Breast epithelium (tissue), 4 donors: ENCODE measurements at regions not wholly inside any gene's neighbourhood (a gene's known extent, or its start where the extent isn't known, plus 50 kb on each side); places are given as distances from the start of the nearest gene placed in this dataset.

ENCODE experiments used
- DNase-seq, 2 donors: peaks; one replicate each; pipeline ENCODE4 v3.0.0-alpha.2; 2019; ENCODE audit warnings: low spot score in 2 of 2
- H3K27ac ChIP-seq, 2 donors: fragments of 200-600 bp; sonication (generic) in 1 of 2; one replicate each; pipeline ENCODE4 v1.5.1; 2016 to 2019; ENCODE audit warnings: mild to moderate bottlenecking in 1 of 2
- H3K27me3 ChIP-seq, 2 donors: fragments of 200-600 bp; sonication (generic) in 1 of 2; one replicate each; pipeline versions ENCODE4 v1.5.1 to v1.6.0; 2017 to 2019; ENCODE audit warnings: control low read depth in 1 of 2, mild to moderate bottlenecking in 1 of 2
- H3K36me3 ChIP-seq: fragments of 200-600 bp; one replicate; pipeline ENCODE4 v1.5.1; 2019
- H3K4me1 ChIP-seq, 2 donors: fragments of 200-600 bp; sonication (generic); one replicate each; pipeline ENCODE4 v1.5.1; 2016 to 2019; ENCODE audit warnings: control low read depth in 1 of 2
- H3K4me3 ChIP-seq, 3 donors: fragments of 200-600 bp; sonication (generic); 1 replicate in 2 of 3; 2 replicates in 1 of 3; pipeline ENCODE4 v1.5.1; 2016 to 2019; ENCODE audit warnings: mild to moderate bottlenecking in 3 of 3, moderate library complexity in 2 of 3
- H3K9me3 ChIP-seq, 2 donors: fragments of 200-600 bp; sonication (generic) in 1 of 2; one replicate each; pipeline ENCODE4 v1.5.1; 2016 to 2019; ENCODE audit warnings: control low read depth in 1 of 2
- POLR2A ChIP-seq: fragments of 450-650 bp; IDR thresholded peaks from one replicate; pipeline ENCODE4 v1.6.1; 2016; ENCODE audit warnings: antibody characterized with exemption, mild to moderate bottlenecking, moderate library complexity
- POLR2AphosphoS5 ChIP-seq, 3 donors: sonication (generic); formaldehyde crosslinking; IDR thresholded peaks; one replicate each; pipeline ENCODE4 v1.6.1; 2017; ENCODE audit warnings: antibody characterized with exemption in 3 of 3
- intact Hi-C: fragments of 100-400 bp; cut with DNase I; formaldehyde crosslinking; loops from one replicate; pipeline ENCODE4 v1.15.1; 2023; ENCODE audit warnings: low total_unique reads
- TF ChIP-seq, protein P1 (sequence below), 3 donors: fragments of 450-650 bp; IDR thresholded peaks; one replicate each; pipeline ENCODE4 v1.5.1; 2016 to 2017; ENCODE audit warnings: antibody characterized with exemption in 3 of 3, mild to moderate bottlenecking in 3 of 3, moderate library complexity in 3 of 3

DNA sequence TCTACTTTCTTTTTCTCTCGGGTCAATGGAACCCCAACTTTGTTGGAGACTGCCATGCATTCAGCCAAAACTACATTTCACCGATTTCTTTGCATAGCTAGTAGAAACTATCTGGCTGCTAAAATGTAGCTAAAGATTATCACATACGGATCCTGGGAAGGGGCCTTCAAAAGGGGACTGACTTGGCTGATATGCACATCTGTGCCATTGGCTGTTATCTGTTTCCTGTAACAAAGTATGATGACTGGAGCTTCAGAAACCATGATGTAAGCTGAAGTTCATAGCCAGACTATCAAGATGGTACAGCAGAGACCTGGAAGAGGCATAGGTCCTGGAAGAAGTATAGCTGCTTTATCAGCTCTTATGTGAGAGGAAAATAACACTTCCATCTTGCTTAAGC lies 179.1 kb downstream of the NSUN3 start:
- no peaks in the 10 kb centered on the region for H3K36me3 ChIP-seq
- intact Hi-C loops: no loop called here
- H3K27me3 ChIP-seq: no peaks in the 10 kb centered on the region
- no peak for DNase-seq
- no peak for TF ChIP-seq POLR2AphosphoS5 (IDR thresholded peaks at IDR 0.05)
- TF ChIP-seq, protein P1, sequence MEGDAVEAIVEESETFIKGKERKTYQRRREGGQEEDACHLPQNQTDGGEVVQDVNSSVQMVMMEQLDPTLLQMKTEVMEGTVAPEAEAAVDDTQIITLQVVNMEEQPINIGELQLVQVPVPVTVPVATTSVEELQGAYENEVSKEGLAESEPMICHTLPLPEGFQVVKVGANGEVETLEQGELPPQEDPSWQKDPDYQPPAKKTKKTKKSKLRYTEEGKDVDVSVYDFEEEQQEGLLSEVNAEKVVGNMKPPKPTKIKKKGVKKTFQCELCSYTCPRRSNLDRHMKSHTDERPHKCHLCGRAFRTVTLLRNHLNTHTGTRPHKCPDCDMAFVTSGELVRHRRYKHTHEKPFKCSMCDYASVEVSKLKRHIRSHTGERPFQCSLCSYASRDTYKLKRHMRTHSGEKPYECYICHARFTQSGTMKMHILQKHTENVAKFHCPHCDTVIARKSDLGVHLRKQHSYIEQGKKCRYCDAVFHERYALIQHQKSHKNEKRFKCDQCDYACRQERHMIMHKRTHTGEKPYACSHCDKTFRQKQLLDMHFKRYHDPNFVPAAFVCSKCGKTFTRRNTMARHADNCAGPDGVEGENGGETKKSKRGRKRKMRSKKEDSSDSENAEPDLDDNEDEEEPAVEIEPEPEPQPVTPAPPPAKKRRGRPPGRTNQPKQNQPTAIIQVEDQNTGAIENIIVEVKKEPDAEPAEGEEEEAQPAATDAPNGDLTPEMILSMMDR (IDR thresholded peaks at IDR 0.05): no peak
- no peak for TF ChIP-seq POLR2A
- H3K9me3 ChIP-seq: peaks cover 3% of the 10 kb centered on the region in 2 donors
- no peak overlapping the region for H3K4me3 ChIP-seq
- H3K4me1 ChIP-seq: no peaks in the 10 kb centered on the region
- H3K27ac ChIP-seq: no peak overlapping the region

DNA sequence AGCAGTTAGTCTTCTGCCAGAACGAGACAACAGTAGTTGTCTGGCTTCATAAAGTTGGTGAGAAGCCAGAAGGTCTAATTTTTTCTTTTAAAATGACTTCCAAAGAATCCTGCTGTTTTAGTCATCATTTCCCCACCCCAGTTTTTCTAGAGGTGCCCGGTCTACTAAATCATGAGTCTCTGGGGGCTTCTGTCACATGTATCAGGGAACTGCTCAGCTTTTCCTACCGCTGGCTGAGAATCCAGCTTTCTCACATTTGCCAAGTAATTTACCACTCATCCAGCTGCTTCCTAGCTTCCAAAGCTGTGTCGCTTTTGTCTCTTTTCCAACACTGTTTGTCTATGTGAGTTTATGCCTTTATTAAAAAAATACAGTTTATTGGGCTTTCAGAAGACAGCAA lies 183.3 kb downstream of the NSUN3 start:
- Histone ChIP-seq H3K27me3 (no peaks in the 10 kb centered on the region), H3K4me3 (no peak overlapping the region), H3K27ac (no peak overlapping the region), H3K9me3 (no peaks in the 10 kb centered on the region), H3K4me1 (no peaks in the 10 kb centered on the region), H3K36me3 (no peaks in the 10 kb centered on the region)
- no peak for DNase-seq
- no peak for TF ChIP-seq POLR2AphosphoS5 (IDR thresholded peaks at IDR 0.05)
- TF ChIP-seq POLR2A: no peak
- TF ChIP-seq, protein P1 (IDR thresholded peaks at IDR 0.05): no peak
- intact Hi-C loops: no loop called here

DNA sequence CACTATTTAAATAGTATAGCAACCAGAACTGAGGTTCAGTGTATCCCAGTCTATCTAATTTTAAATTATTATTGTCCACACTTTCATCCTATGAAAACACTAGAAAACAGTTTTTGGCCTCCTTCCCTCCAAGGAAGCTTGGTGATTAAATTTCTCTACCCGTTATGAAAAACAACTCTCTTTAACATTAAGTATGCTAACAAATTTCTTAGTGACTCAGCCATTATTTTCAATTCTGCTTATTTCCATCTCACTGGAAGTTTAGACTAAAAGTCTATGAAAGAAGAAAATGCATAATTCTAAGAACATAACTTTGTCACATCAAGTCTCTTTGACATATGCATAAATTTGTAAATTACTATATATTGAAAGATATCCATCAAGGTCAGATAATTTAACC lies 185.2 kb downstream of the NSUN3 start:
- no peaks in the 10 kb centered on the region for H3K4me1 ChIP-seq
- no peaks in the 10 kb centered on the region for H3K27me3 ChIP-seq
- H3K9me3 ChIP-seq: no peaks in the 10 kb centered on the region
- H3K36me3 ChIP-seq: no peaks in the 10 kb centered on the region
- TF ChIP-seq, protein P1 (IDR thresholded peaks at IDR 0.05): no peak
- TF ChIP-seq POLR2AphosphoS5 (IDR thresholded peaks at IDR 0.05) (no peak), POLR2A (no peak)
- no peak for DNase-seq
- no peak overlapping the region for H3K4me3 ChIP-seq
- H3K27ac ChIP-seq: no peak overlapping the region
- intact Hi-C loops: no loop called here

DNA sequence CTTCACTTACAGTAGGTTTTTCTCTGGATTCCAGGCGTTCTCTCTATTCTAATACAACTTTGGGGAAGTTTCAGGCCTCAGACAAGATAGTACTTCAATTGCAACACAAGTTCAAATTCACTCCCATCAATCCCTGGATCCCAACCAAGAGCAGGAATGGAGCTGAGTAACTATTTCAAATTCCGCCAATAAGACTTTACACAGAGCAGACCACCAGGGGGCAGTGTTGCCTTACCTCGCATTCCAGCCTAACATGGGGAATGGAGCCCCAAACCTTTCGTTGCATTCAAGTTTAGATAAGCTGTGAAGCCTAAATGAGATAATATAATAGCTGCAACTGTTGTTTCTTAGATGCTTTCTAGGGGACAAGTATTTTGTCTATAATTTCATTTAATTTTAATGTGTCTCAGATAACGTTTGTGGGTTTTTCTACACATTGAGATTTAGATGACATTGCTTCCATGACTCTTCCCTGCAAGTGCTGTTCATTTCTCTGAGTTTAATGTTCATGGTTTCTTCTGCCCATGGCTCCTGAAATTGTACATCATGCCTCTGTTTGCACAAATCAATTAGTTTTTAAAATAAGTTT lies 186.7 kb downstream of the NSUN3 start:
- Histone ChIP-seq H3K4me3 (no peak overlapping the region), H3K36me3 (no peaks in the 10 kb centered on the region), H3K9me3 (no peaks in the 10 kb centered on the region), H3K27me3 (no peaks in the 10 kb centered on the region), H3K4me1 (no peaks in the 10 kb centered on the region), H3K27ac (no peak overlapping the region)
- peak; percentile 20 to 57 for DNase-seq
- intact Hi-C loops: no loop called here
- TF ChIP-seq, protein P1 (IDR thresholded peaks at IDR 0.05): peak in 2 of 3 donors; percentile 28 to 36
- TF ChIP-seq POLR2A: no peak

DNA sequence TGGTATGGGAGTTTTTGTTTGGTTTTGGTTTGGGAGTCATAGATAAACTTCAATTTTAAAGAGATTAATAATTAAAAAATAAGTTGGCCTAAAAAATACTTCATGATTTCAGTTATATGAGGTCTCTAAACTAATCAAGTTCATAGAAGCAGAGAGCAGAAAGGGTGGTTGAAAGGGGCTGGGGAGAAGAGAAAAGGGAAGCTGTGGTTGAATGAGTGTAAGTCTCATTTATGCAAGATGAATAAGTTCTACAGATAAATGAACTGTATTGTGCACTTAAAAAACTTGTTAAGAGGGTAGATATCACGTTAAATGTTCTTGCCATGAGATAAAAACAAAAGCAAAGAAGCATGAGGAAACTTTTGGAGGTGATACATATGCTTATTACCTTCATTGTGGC lies 188.7 kb downstream of the NSUN3 start:
- intact Hi-C loops: no loop called here
- TF ChIP-seq POLR2A (no peak), POLR2AphosphoS5 (IDR thresholded peaks at IDR 0.05) (no peak)
- TF ChIP-seq, protein P1 (IDR thresholded peaks at IDR 0.05): no peak
- H3K27me3 ChIP-seq: no peaks in the 10 kb centered on the region
- H3K36me3 ChIP-seq: no peaks in the 10 kb centered on the region
- H3K9me3 ChIP-seq: no peaks in the 10 kb centered on the region
- H3K27ac ChIP-seq: no peak overlapping the region
- no peak overlapping the region for H3K4me3 ChIP-seq
- no peak for DNase-seq
- H3K4me1 ChIP-seq: no peaks in the 10 kb centered on the region
